ENCODE measurements at regions not wholly inside any gene's neighbourhood (a gene's known extent, or its start where the extent isn't known, plus 50 kb on each side); places are given as distances from the start of the nearest gene placed in this dataset.
A peak's percentile ranks its signal among the peaks of the same experiment; 100 is the strongest.

DNA sequence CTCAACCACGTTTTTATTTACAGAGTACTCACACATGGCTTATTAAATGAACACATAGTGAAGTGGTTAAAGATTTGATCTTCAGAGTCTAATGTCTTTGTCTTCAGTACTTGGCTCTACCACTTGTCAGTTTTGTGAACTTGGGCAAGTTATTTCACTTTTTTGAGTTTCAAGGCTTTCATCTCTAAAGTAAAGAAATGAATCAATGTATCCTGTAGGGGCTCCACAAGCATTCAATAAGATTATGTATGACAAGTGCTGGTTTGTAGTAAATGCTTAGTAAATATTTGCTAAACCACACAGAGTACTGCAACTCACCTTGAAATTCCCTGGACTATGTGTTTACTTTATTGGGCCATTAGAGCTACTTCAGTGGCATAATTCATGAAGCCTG, 446.0 kb upstream of the GOT2 start (continued):
- TF ChIP-seq, protein P1, sequence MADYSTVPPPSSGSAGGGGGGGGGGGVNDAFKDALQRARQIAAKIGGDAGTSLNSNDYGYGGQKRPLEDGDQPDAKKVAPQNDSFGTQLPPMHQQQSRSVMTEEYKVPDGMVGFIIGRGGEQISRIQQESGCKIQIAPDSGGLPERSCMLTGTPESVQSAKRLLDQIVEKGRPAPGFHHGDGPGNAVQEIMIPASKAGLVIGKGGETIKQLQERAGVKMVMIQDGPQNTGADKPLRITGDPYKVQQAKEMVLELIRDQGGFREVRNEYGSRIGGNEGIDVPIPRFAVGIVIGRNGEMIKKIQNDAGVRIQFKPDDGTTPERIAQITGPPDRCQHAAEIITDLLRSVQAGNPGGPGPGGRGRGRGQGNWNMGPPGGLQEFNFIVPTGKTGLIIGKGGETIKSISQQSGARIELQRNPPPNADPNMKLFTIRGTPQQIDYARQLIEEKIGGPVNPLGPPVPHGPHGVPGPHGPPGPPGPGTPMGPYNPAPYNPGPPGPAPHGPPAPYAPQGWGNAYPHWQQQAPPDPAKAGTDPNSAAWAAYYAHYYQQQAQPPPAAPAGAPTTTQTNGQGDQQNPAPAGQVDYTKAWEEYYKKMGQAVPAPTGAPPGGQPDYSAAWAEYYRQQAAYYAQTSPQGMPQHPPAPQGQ (CRISPR knock-in tag; IDR thresholded peaks at IDR 0.05; ENCODE audit: borderline replicate concordance): no peak
- TF ChIP-seq THAP9 (CRISPR knock-in tag; IDR thresholded peaks at IDR 0.05; ENCODE audit: borderline replicate concordance) (no peak), KAT2B (IDR thresholded peaks at IDR 0.05; ENCODE audit: borderline replicate concordance, low read depth, low read length) (no peak), HMGA1 (CRISPR knock-in tag; conservative IDR thresholded peaks at IDR 0.05) (no peak), HNRNPK (IDR thresholded peaks at IDR 0.05; ENCODE audit: low read depth, low read length, poor library complexity, severe bottlenecking) (no peak), NFIB (CRISPR knock-in tag; IDR thresholded peaks at IDR 0.05; ENCODE audit: borderline replicate concordance) (no peak), SOX13 (IDR thresholded peaks at IDR 0.05) (no peak), SOX13 (CRISPR knock-in tag; conservative IDR thresholded peaks at IDR 0.05 in 1 of 2, IDR thresholded peaks at IDR 0.05 in 1 of 2) (peak in 1 of 2 experiments; percentile 57; a peak in 2 of 4 replicates), RBFOX2 (IDR thresholded peaks at IDR 0.05; ENCODE audit: low read depth, low read length) (no peak), SRSF1 (optimal IDR thresholded peaks at IDR 0.05; ENCODE audit: low read depth, low read length) (no peak), MYNN (CRISPR knock-in tag; IDR thresholded peaks at IDR 0.05; ENCODE audit: low read depth) (no peak), ZBTB14 (CRISPR knock-in tag; IDR thresholded peaks at IDR 0.05) (no peak), MLX (CRISPR knock-in tag; IDR thresholded peaks at IDR 0.05) (no peak), PTBP1 (IDR thresholded peaks at IDR 0.05; ENCODE audit: low read depth, low read length, poor library complexity, severe bottlenecking) (no peak), HOXA5 (CRISPR knock-in tag; IDR thresholded peaks at IDR 0.05) (no peak), SP4 (CRISPR knock-in tag; IDR thresholded peaks at IDR 0.05) (no peak), ZNF263 (CRISPR knock-in tag; IDR thresholded peaks at IDR 0.05) (no peak), MIXL1 (CRISPR knock-in tag; IDR thresholded peaks at IDR 0.05) (peak; percentile 75; the same call in 1 of the 2 replicates), SUZ12 (IDR thresholded peaks at IDR 0.05; ENCODE audit: low read depth, low read length) (no peak), DNMT3B (CRISPR knock-in tag; conservative IDR thresholded peaks at IDR 0.05) (no peak; the same call in 1 of the 2 replicates), SMAD3 (CRISPR knock-in tag; IDR thresholded peaks at IDR 0.05) (0 out of 2 replicates have a peak, but pooled peaks have one; percentile 31)
- TF ChIP-seq, protein P2, sequence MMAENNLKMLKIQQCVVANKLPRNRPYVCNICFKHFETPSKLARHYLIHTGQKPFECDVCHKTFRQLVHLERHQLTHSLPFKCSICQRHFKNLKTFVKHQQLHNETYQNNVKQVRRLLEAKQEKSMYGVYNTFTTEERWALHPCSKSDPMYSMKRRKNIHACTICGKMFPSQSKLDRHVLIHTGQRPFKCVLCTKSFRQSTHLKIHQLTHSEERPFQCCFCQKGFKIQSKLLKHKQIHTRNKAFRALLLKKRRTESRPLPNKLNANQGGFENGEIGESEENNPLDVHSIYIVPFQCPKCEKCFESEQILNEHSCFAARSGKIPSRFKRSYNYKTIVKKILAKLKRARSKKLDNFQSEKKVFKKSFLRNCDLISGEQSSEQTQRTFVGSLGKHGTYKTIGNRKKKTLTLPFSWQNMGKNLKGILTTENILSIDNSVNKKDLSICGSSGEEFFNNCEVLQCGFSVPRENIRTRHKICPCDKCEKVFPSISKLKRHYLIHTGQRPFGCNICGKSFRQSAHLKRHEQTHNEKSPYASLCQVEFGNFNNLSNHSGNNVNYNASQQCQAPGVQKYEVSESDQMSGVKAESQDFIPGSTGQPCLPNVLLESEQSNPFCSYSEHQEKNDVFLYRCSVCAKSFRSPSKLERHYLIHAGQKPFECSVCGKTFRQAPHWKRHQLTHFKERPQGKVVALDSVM (CRISPR knock-in tag; IDR thresholded peaks at IDR 0.05): no peak

Measured in HepG2 (cell line).